GM12892 (cell line): ENCODE measurements at regions not wholly inside any gene's neighbourhood (a gene's known extent, or its start where the extent isn't known, plus 50 kb on each side); places are given as distances from the start of the nearest gene placed in this dataset.

Experiments used
- POLR2A ChIP-seq: IDR thresholded peaks from 2 replicates; pipeline ENCODE4 v1.6.1; 2011; ENCODE audit warnings: low read depth, low read length, control low read depth
- POLR2AphosphoS5 ChIP-seq: IDR thresholded peaks from 2 replicates; pipeline ENCODE4 v1.6.1; 2011; ENCODE audit warnings: low read depth, low read length, control low read depth
- TAF1 ChIP-seq: IDR thresholded peaks from 2 replicates; pipeline ENCODE4 v1.6.1; 2011; ENCODE audit warnings: low read depth, mild to moderate bottlenecking, control low read depth, low read length, borderline replicate concordance

DNA sequence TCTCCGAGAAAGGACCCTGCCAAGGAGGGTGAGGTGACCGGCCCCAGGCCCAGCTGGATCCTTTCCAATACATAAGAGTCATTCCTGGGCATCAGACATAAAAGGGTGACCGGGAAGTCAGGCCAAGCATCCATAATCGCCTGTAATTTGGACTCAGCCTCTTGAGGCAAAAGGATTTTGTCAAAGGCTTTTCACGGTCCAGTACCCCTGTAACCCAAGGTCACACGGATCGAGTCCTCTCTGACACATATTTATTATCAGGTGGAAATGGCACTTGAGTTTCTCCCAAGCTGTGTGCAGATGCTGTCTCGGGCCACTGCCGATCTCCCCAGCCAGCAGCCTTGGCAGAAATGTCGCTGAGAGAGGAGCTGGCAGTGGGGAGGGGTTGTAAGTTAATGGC is 556.5 kb downstream of the MN1 start:
- TF ChIP-seq POLR2AphosphoS5 (no peak), POLR2A (no peak), TAF1 (no peak)
